Activated T-helper 1 cell treated with anti-CD3 and anti-CD28 coated beads, Interleukin-12 subunit alpha, Interleukin-12 subunit beta, Interleukin-2, Interleukin-4 antibody, amounts not matched to agents 30 ng/mL and 10 ng/mL and 1 ng/mL, durations not matched to agents 14 hours and 24 hours and 36 hours (primary cell): ENCODE measurements at regions not wholly inside any gene's neighbourhood (a gene's known extent, or its start where the extent isn't known, plus 50 kb on each side); places are given as distances from the start of the nearest gene placed in this dataset.

Experiments
- DNase-seq: peaks from one replicate; pipeline ENCODE4 v3.0.0; 2021; ENCODE audit warnings: low spot score
- H3K27ac Mint-ChIP-seq: one replicate; pipeline ENCODE4 v1.8.0; 2021; ENCODE audit warnings: mild to moderate bottlenecking, mixed read lengths
- H3K27me3 Mint-ChIP-seq: one replicate; pipeline ENCODE4 v1.8.0; 2022; ENCODE audit warnings: mild to moderate bottlenecking, moderate library complexity, mixed read lengths; ENCODE audit not compliant: insufficient read depth
- H3K36me3 Mint-ChIP-seq: one replicate; pipeline ENCODE4 v1.8.0; 2021; ENCODE audit warnings: low read depth, mixed read lengths
- H3K4me1 Mint-ChIP-seq: one replicate; pipeline ENCODE4 v1.8.0; 2021; ENCODE audit warnings: low read depth, mixed read lengths
- H3K4me3 Mint-ChIP-seq: one replicate; pipeline ENCODE4 v1.8.0; 2021; ENCODE audit warnings: mild to moderate bottlenecking, moderate library complexity, mixed read lengths
- H3K9me3 Mint-ChIP-seq: one replicate; pipeline ENCODE4 v1.8.0; 2021; ENCODE audit warnings: mixed read lengths
- intact Hi-C: fragments of 100-400 bp; cut with micrococcal nuclease; formaldehyde crosslinking; loops from one replicate; pipeline ENCODE4 v1.15.1; 2024

GRCh38 chr17:33657181-33657580 lies 364.1 kb upstream of the ASIC2 start:
- no peaks in the 10 kb centered on the region for H3K9me3 Mint-ChIP-seq
- H3K27ac Mint-ChIP-seq: no peak overlapping the region
- no peak for DNase-seq
- H3K27me3 Mint-ChIP-seq: peaks cover 5% of the 10 kb centered on the region
- H3K4me3 Mint-ChIP-seq: no peak overlapping the region
- no peaks in the 10 kb centered on the region for H3K4me1 Mint-ChIP-seq
- intact Hi-C loops: no loop called here
- no peaks in the 10 kb centered on the region for H3K36me3 Mint-ChIP-seq

- no peak overlapping the region for H3K27ac Mint-ChIP-seq
- H3K9me3 Mint-ChIP-seq: no peaks in the 10 kb centered on the region
- intact Hi-C loops: no loop called here
Observed at GRCh38 chr17:33661975-33662374, 368.9 kb upstream of the ASIC2 start.

GRCh38 chr17:33664116-33664840 lies 371.2 kb upstream of the ASIC2 start:
- H3K9me3 Mint-ChIP-seq: no peaks in the 10 kb centered on the region
- H3K27me3 Mint-ChIP-seq: peaks cover 13% of the 10 kb centered on the region
- H3K27ac Mint-ChIP-seq: no peak overlapping the region
- no peaks in the 10 kb centered on the region for H3K36me3 Mint-ChIP-seq
- intact Hi-C loops: no loop called here
- DNase-seq: no peak
- peaks cover 8% of the 10 kb centered on the region for H3K4me1 Mint-ChIP-seq
- no peak overlapping the region for H3K4me3 Mint-ChIP-seq

More at GRCh38 chr17:33661975-33662374, 368.9 kb upstream of the ASIC2 start:
- H3K27me3 Mint-ChIP-seq: peaks cover 16% of the 10 kb centered on the region
- peaks cover 2% of the 10 kb centered on the region for H3K4me1 Mint-ChIP-seq
- H3K4me3 Mint-ChIP-seq: no peak overlapping the region
- DNase-seq: no peak
- no peaks in the 10 kb centered on the region for H3K36me3 Mint-ChIP-seq

GRCh38 chr17:33667052-33667509 lies 374.0 kb upstream of the ASIC2 start:
- Mint-ChIP-seq H3K27me3 (peaks cover 13% of the 10 kb centered on the region), H3K9me3 (no peaks in the 10 kb centered on the region), H3K27ac (peak overlapping the region; percentile 78), H3K36me3 (no peaks in the 10 kb centered on the region), H3K4me3 (peak overlapping the region; percentile 50), H3K4me1 (peaks cover 8% of the 10 kb centered on the region)
- DNase-seq: peak; percentile 19
- intact Hi-C loops: no loop called here

GRCh38 chr17:33667671-33668070 lies 374.6 kb upstream of the ASIC2 start:
- H3K36me3 Mint-ChIP-seq: no peaks in the 10 kb centered on the region
- intact Hi-C loops: no loop called here
- peaks cover 8% of the 10 kb centered on the region for H3K4me1 Mint-ChIP-seq
- peaks cover 13% of the 10 kb centered on the region for H3K27me3 Mint-ChIP-seq
- no peak for DNase-seq
- H3K4me3 Mint-ChIP-seq: no peak overlapping the region
- H3K9me3 Mint-ChIP-seq: no peaks in the 10 kb centered on the region
- no peak overlapping the region for H3K27ac Mint-ChIP-seq

GRCh38 chr17:33668516-33668915 lies 375.4 kb upstream of the ASIC2 start:
- intact Hi-C loops: no loop called here
- H3K27me3 Mint-ChIP-seq: peaks cover 11% of the 10 kb centered on the region
- H3K4me1 Mint-ChIP-seq: peaks cover 8% of the 10 kb centered on the region

GRCh38 chr17:33671491-33671890 lies 378.4 kb upstream of the ASIC2 start:
- intact Hi-C loops: no loop called here
- H3K4me3 Mint-ChIP-seq: no peak overlapping the region
- H3K27ac Mint-ChIP-seq: no peak overlapping the region
- H3K36me3 Mint-ChIP-seq: no peaks in the 10 kb centered on the region
- H3K27me3 Mint-ChIP-seq: peaks cover 2% of the 10 kb centered on the region
- H3K9me3 Mint-ChIP-seq: no peaks in the 10 kb centered on the region
- no peak for DNase-seq
- H3K4me1 Mint-ChIP-seq: peaks cover 8% of the 10 kb centered on the region

More at GRCh38 chr17:33668516-33668915, 375.4 kb upstream of the ASIC2 start:
- no peak for DNase-seq
- H3K27ac Mint-ChIP-seq: no peak overlapping the region
- no peak overlapping the region for H3K4me3 Mint-ChIP-seq
- H3K36me3 Mint-ChIP-seq: no peaks in the 10 kb centered on the region
- no peaks in the 10 kb centered on the region for H3K9me3 Mint-ChIP-seq

GRCh38 chr17:33674685-33675084 lies 381.6 kb upstream of the ASIC2 start:
- H3K27ac Mint-ChIP-seq: no peak overlapping the region
- H3K4me1 Mint-ChIP-seq: no peaks in the 10 kb centered on the region
- no peak overlapping the region for H3K4me3 Mint-ChIP-seq
- intact Hi-C loops: loop anchor here (1.0 to 2.0 kb wide), 2 partner anchors 76 to 154 kb away; no protein-coding TSS in a partner anchor
- no peaks in the 10 kb centered on the region for H3K27me3 Mint-ChIP-seq
- no peaks in the 10 kb centered on the region for H3K9me3 Mint-ChIP-seq
- no peaks in the 10 kb centered on the region for H3K36me3 Mint-ChIP-seq
- peak; percentile 27 for DNase-seq

GRCh38 chr17:33676444-33676843 lies 383.3 kb upstream of the ASIC2 start:
- Mint-ChIP-seq H3K9me3 (no peaks in the 10 kb centered on the region), H3K27me3 (no peaks in the 10 kb centered on the region), H3K36me3 (no peaks in the 10 kb centered on the region)

GRCh38 chr17:33679595-33679994 lies 386.5 kb upstream of the ASIC2 start:
- Mint-ChIP-seq H3K4me3 (no peak overlapping the region), H3K4me1 (no peaks in the 10 kb centered on the region), H3K27ac (no peak overlapping the region), H3K36me3 (no peaks in the 10 kb centered on the region), H3K9me3 (no peaks in the 10 kb centered on the region), H3K27me3 (no peaks in the 10 kb centered on the region)
- intact Hi-C loops: no loop called here
- DNase-seq: no peak

More at GRCh38 chr17:33676444-33676843, 383.3 kb upstream of the ASIC2 start:
- no peak for DNase-seq
- Mint-ChIP-seq H3K4me3 (no peak overlapping the region), H3K4me1 (no peaks in the 10 kb centered on the region), H3K27ac (no peak overlapping the region)
- intact Hi-C loops: no loop called here

GRCh38 chr17:33680472-33680871 lies 387.4 kb upstream of the ASIC2 start:
- intact Hi-C loops: no loop called here
- no peak overlapping the region for H3K27ac Mint-ChIP-seq
- no peaks in the 10 kb centered on the region for H3K27me3 Mint-ChIP-seq
- H3K9me3 Mint-ChIP-seq: no peaks in the 10 kb centered on the region
- no peak for DNase-seq
- no peaks in the 10 kb centered on the region for H3K36me3 Mint-ChIP-seq
- no peaks in the 10 kb centered on the region for H3K4me1 Mint-ChIP-seq
- H3K4me3 Mint-ChIP-seq: no peak overlapping the region

GRCh38 chr17:33682599-33682998 lies 389.5 kb upstream of the ASIC2 start:
- Mint-ChIP-seq H3K9me3 (no peaks in the 10 kb centered on the region), H3K27me3 (no peaks in the 10 kb centered on the region), H3K27ac (no peak overlapping the region), H3K4me3 (no peak overlapping the region), H3K4me1 (no peaks in the 10 kb centered on the region), H3K36me3 (no peaks in the 10 kb centered on the region)
- no peak for DNase-seq
- intact Hi-C loops: no loop called here

GRCh38 chr17:33684735-33685134 lies 391.6 kb upstream of the ASIC2 start:
- Mint-ChIP-seq H3K4me1 (no peaks in the 10 kb centered on the region), H3K27me3 (no peaks in the 10 kb centered on the region), H3K9me3 (no peaks in the 10 kb centered on the region), H3K27ac (no peak overlapping the region), H3K4me3 (no peak overlapping the region), H3K36me3 (no peaks in the 10 kb centered on the region)
- no peak for DNase-seq
- intact Hi-C loops: no loop called here
